SK-N-SH (cell line): ENCODE measurements at regions not wholly inside any gene's neighbourhood (a gene's known extent, or its start where the extent isn't known, plus 50 kb on each side); places are given as distances from the start of the nearest gene placed in this dataset.

Experiments
- CTCF ChIP-seq: fragments of 200-600 bp; sonication (generic); IDR thresholded peaks from 2 replicates; pipeline ENCODE4 v1.6.1; 2017; ENCODE audit warnings: antibody characterized with exemption, mild to moderate bottlenecking, moderate library complexity
- RAD21 ChIP-seq: IDR thresholded peaks from 2 replicates; pipeline ENCODE4 v1.6.1; 2012; ENCODE audit warnings: mild to moderate bottlenecking, low read length
- REST ChIP-seq: IDR thresholded peaks from 2 replicates; pipeline ENCODE4 v1.6.1; 2012; ENCODE audit warnings: mild to moderate bottlenecking, low read depth, low read length, moderate library complexity
- USF2 ChIP-seq: fragments of 150-350 bp; IDR thresholded peaks from 2 replicates; pipeline ENCODE4 v1.6.1; 2017; ENCODE audit warnings: antibody characterized with exemption, low read length, low read depth, borderline replicate concordance

GRCh38 chr4:181549576-181550188 is 693.5 kb upstream of the TENM3 start:
- TF ChIP-seq RAD21 = no peak
- TF ChIP-seq USF2 = no peak
- no peak for TF ChIP-seq CTCF
- no peak for TF ChIP-seq REST
